ENCODE measurements at regions not wholly inside any gene's neighbourhood (a gene's known extent, or its start where the extent isn't known, plus 50 kb on each side); places are given as distances from the start of the nearest gene placed in this dataset.

- ChIA-PET SMC1A (ENCODE audit: uncharacterized antibody, unreplicated experiment) (no interaction called here), POLR2A (no interaction called here), RAD21 (ENCODE audit: unreplicated experiment) (no interaction called here), CTCF (no interaction called here)
- no peaks in the 10 kb centered on the region for H3K36me3 ChIP-seq (ENCODE audit: control insufficient read depth in 2 of 2, insufficient read depth in 2 of 2, low read length in 1 of 2)
- no peaks in the 10 kb centered on the region for H4K20me1 ChIP-seq (ENCODE audit: control insufficient read depth, insufficient read depth)
- peaks cover 0 to 3% of the 10 kb centered on the region in 2 experiments; a peak in 2 of 4 replicates for H3K27me3 ChIP-seq (replicated peaks in 1 of 2; ENCODE audit: control insufficient read depth in 2 of 2, insufficient read depth in 2 of 2, low read length in 1 of 2)
- 61% methylated on average over 20 of the region's 20 CpGs for WGBS (ENCODE audit: insufficient coverage, insufficient replicate concordance, low lambda C conversion rate, missing lambda C conversion rate)
- in situ Hi-C loops (cut with MboI): loop anchor here (25.0 kb wide), 1 partner anchor 1244 kb away; no protein-coding TSS in a partner anchor
- H3K9me3 ChIP-seq (replicated peaks; ENCODE audit: control insufficient read depth, insufficient read depth, low read length): no peaks in the 10 kb centered on the region
- H3K4me1 ChIP-seq (ENCODE audit: control insufficient read depth, insufficient read depth, low read length): no peaks in the 10 kb centered on the region
- no peak for DNase-seq (ENCODE audit: low read depth, low spot score)
- H3K4me2 ChIP-seq (ENCODE audit: control insufficient read depth, insufficient read depth): no peak overlapping the region
- no peak for FAIRE-seq
- TF ChIP-seq BMI1 (IDR thresholded peaks at IDR 0.05; ENCODE audit: borderline replicate concordance) (no peak), BACH1 (IDR thresholded peaks at IDR 0.05; ENCODE audit: borderline replicate concordance) (no peak), PML (IDR thresholded peaks at IDR 0.05; ENCODE audit: low read length) (no peak), PKNOX1 (IDR thresholded peaks at IDR 0.05) (no peak), CHD2 (IDR thresholded peaks at IDR 0.05; ENCODE audit: borderline replicate concordance, low read depth, low read length) (no peak), ZBTB11 (CRISPR knock-in tag; IDR thresholded peaks at IDR 0.05) (no peak), RB1 (IDR thresholded peaks at IDR 0.05; ENCODE audit: borderline replicate concordance) (no peak), SIX5 (IDR thresholded peaks at IDR 0.05; ENCODE audit: low read depth, low read length, severe bottlenecking) (no peak), CHD1 (IDR thresholded peaks at IDR 0.05; ENCODE audit: low read depth, low read length) (no peak), POLR2A (IDR thresholded peaks at IDR 0.05; ENCODE audit: low read depth, low read length) (no peak), NR2C2 (IDR thresholded peaks at IDR 0.05; ENCODE audit: borderline replicate concordance, control insufficient read depth, insufficient read length, low read depth) (no peak), MEF2A (IDR thresholded peaks at IDR 0.05; ENCODE audit: insufficient read depth, low read depth, low read length) (no peak)
- H3K79me2 ChIP-seq (ENCODE audit: control insufficient read depth, insufficient read depth, low read length): no peaks in the 10 kb centered on the region
- no peak overlapping the region for H3K27ac ChIP-seq (ENCODE audit: control insufficient read depth, insufficient read depth)
- no peak overlapping the region for H3K4me3 ChIP-seq
- intact Hi-C loops (cut with micrococcal nuclease; ENCODE audit: unreplicated experiment): no loop called here
- no TSS peak for BruUV-seq (replicated peaks)
- ATAC-seq: no peak
- H3K9ac ChIP-seq (ENCODE audit: control insufficient read depth, insufficient read depth, low read length): no peak overlapping the region
- H2AFZ ChIP-seq (ENCODE audit: control insufficient read depth, low read depth, low read length): no peak overlapping the region
These were observed 53.5 kb upstream of the APCDD1L start for GRCh38 chr20:58568483-58569240.

Data from GM12878 (cell line).